ENCODE measurements at regions not wholly inside any gene's neighbourhood (a gene's known extent, or its start where the extent isn't known, plus 50 kb on each side); places are given as distances from the start of the nearest gene placed in this dataset.

DNA sequence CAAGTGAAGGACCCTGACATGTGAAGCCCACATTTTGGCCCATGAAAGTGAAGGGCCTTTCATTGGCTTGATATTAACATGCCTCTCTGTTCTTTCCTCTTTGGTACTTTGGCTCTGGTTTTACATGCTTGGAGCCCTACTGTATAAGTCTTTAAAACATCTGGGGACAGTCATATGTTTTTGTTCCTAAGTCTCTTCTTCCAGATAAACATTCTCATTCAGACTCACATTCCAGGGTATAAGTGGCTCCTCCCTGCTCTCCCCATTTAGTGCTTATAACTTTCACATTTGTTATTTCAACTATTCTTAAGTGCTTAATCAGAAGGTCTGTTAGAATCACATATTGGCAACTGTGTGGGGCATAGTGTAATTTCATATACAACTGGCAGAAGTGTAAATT is 1932.2 kb upstream of the CELF4 start:
- CTCF ChIA-PET (ENCODE audit: unreplicated experiment) = no interaction called here
- Histone ChIP-seq H4K20me1 (ENCODE audit: insufficient read depth, low read length) (no peaks in the 10 kb centered on the region), H3K79me2 (ENCODE audit: insufficient read depth, low read depth, low read length) (no peaks in the 10 kb centered on the region), H3K9me3 (ENCODE audit: low read length) (no peaks in the 10 kb centered on the region), H3K4me1 (ENCODE audit: insufficient read depth, low read length, poor library complexity, severe bottlenecking) (no peaks in the 10 kb centered on the region), H2AFZ (ENCODE audit: low read length) (no peak overlapping the region), H3K36me3 (ENCODE audit: insufficient read depth, low read length) (no peaks in the 10 kb centered on the region), H3K4me2 (ENCODE audit: low read length) (no peak overlapping the region), H3K4me3 (ENCODE audit: low read depth, low read length, poor library complexity, severe bottlenecking) (no peak overlapping the region), H3K27ac (ENCODE audit: low read depth, low read length, poor library complexity, severe bottlenecking) (no peak overlapping the region), H3K9me2 (ENCODE audit: insufficient read depth, low read length) (no peaks in the 10 kb centered on the region)
- intact Hi-C loops (cut with micrococcal nuclease; ENCODE audit: unreplicated experiment) = no loop called here
- TF ChIP-seq, protein P1, sequence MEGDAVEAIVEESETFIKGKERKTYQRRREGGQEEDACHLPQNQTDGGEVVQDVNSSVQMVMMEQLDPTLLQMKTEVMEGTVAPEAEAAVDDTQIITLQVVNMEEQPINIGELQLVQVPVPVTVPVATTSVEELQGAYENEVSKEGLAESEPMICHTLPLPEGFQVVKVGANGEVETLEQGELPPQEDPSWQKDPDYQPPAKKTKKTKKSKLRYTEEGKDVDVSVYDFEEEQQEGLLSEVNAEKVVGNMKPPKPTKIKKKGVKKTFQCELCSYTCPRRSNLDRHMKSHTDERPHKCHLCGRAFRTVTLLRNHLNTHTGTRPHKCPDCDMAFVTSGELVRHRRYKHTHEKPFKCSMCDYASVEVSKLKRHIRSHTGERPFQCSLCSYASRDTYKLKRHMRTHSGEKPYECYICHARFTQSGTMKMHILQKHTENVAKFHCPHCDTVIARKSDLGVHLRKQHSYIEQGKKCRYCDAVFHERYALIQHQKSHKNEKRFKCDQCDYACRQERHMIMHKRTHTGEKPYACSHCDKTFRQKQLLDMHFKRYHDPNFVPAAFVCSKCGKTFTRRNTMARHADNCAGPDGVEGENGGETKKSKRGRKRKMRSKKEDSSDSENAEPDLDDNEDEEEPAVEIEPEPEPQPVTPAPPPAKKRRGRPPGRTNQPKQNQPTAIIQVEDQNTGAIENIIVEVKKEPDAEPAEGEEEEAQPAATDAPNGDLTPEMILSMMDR (conservative IDR thresholded peaks at IDR 0.05; ENCODE audit: low read length) = no peak
- TF ChIP-seq EZH2phosphoT487 (IDR thresholded peaks at IDR 0.05; ENCODE audit: borderline replicate concordance, low read depth, low read length) = no peak
- no peak for DNase-seq (ENCODE audit: low spot score)
- BruUV-seq (replicated peaks) = no TSS peak
- POLR2A ChIA-PET = no interaction called here

DNA sequence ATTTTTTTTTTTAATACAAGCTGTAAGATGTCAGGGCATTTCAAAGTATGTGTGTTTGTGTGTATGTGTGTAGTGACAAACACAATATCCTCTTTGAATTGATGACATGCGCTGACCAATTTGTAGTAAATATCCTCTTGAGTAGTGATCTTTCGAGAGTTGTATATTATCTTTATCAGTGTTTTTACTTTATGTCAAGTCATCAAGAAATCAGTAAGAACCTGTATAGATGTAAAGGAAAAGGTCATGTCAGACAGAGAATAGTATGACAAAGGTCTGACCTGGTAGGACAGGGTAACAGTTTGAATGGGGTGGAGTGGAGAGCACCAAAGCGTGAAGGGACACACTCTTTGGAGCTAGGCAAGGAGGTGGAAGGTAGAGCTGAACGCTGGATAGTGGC is 1931.4 kb upstream of the CELF4 start:
- POLR2A ChIA-PET = no interaction called here

GRCh38 chr18:39494211-39494896 is 1928.8 kb upstream of the CELF4 start:
- H3K4me1 ChIP-seq (ENCODE audit: insufficient read depth, low read length, poor library complexity, severe bottlenecking) = no peaks in the 10 kb centered on the region
- intact Hi-C loops (cut with micrococcal nuclease; ENCODE audit: unreplicated experiment) = no loop called here
- H2AFZ ChIP-seq (ENCODE audit: low read length) = no peak overlapping the region
- H3K9me3 ChIP-seq (ENCODE audit: low read length) = no peaks in the 10 kb centered on the region
- H3K27ac ChIP-seq (ENCODE audit: low read depth, low read length, poor library complexity, severe bottlenecking) = no peak overlapping the region
- no peaks in the 10 kb centered on the region for H4K20me1 ChIP-seq (ENCODE audit: insufficient read depth, low read length)
- no peaks in the 10 kb centered on the region for H3K79me2 ChIP-seq (ENCODE audit: insufficient read depth, low read depth, low read length)
- CTCF ChIA-PET (ENCODE audit: unreplicated experiment) = no interaction called here
- no peak for TF ChIP-seq EZH2phosphoT487 (IDR thresholded peaks at IDR 0.05; ENCODE audit: borderline replicate concordance, low read depth, low read length)
- TF ChIP-seq, protein P1 (conservative IDR thresholded peaks at IDR 0.05; ENCODE audit: low read length) = no peak
- POLR2A ChIA-PET = interaction anchor here (0.6 kb wide), 1 partner anchor 36 kb away, joined by 3 read pairs; no protein-coding TSS in a partner anchor
- DNase-seq (ENCODE audit: low spot score) = no peak
- H3K4me2 ChIP-seq (ENCODE audit: low read length) = no peak overlapping the region
- H3K9me2 ChIP-seq (ENCODE audit: insufficient read depth, low read length) = no peaks in the 10 kb centered on the region
- no peak overlapping the region for H3K4me3 ChIP-seq (ENCODE audit: low read depth, low read length, poor library complexity, severe bottlenecking)
- H3K36me3 ChIP-seq (ENCODE audit: insufficient read depth, low read length) = no peaks in the 10 kb centered on the region
- no TSS peak for BruUV-seq (replicated peaks)

More for the DNA sequence above, 1931.4 kb upstream of the CELF4 start:
- H3K79me2 ChIP-seq (ENCODE audit: insufficient read depth, low read depth, low read length) = no peaks in the 10 kb centered on the region
- no peak overlapping the region for H3K4me2 ChIP-seq (ENCODE audit: low read length)
- no peak for DNase-seq (ENCODE audit: low spot score)
- intact Hi-C loops (cut with micrococcal nuclease; ENCODE audit: unreplicated experiment) = no loop called here
- no peak overlapping the region for H3K4me3 ChIP-seq (ENCODE audit: low read depth, low read length, poor library complexity, severe bottlenecking)
- no peaks in the 10 kb centered on the region for H4K20me1 ChIP-seq (ENCODE audit: insufficient read depth, low read length)
- no peaks in the 10 kb centered on the region for H3K36me3 ChIP-seq (ENCODE audit: insufficient read depth, low read length)
- H3K9me3 ChIP-seq (ENCODE audit: low read length) = no peaks in the 10 kb centered on the region
- no peaks in the 10 kb centered on the region for H3K9me2 ChIP-seq (ENCODE audit: insufficient read depth, low read length)
- BruUV-seq (replicated peaks) = no TSS peak
- TF ChIP-seq EZH2phosphoT487 (IDR thresholded peaks at IDR 0.05; ENCODE audit: borderline replicate concordance, low read depth, low read length) = no peak
- TF ChIP-seq, protein P1 (conservative IDR thresholded peaks at IDR 0.05; ENCODE audit: low read length) = no peak
- no peak overlapping the region for H3K27ac ChIP-seq (ENCODE audit: low read depth, low read length, poor library complexity, severe bottlenecking)
- no peaks in the 10 kb centered on the region for H3K4me1 ChIP-seq (ENCODE audit: insufficient read depth, low read length, poor library complexity, severe bottlenecking)
- CTCF ChIA-PET (ENCODE audit: unreplicated experiment) = no interaction called here
- no peak overlapping the region for H2AFZ ChIP-seq (ENCODE audit: low read length)
